Left forelimb (tissue), 1 donor: ENCODE measurements at regions not wholly inside any gene's neighbourhood (a gene's known extent, or its start where the extent isn't known, plus 50 kb on each side); places are given as distances from the start of the nearest gene placed in this dataset.

Experiments
- DNase-seq: peaks from one replicate; pipeline ENCODE4 v3.0.0-alpha.2; 2018; ENCODE audit warnings: low spot score

DNA sequence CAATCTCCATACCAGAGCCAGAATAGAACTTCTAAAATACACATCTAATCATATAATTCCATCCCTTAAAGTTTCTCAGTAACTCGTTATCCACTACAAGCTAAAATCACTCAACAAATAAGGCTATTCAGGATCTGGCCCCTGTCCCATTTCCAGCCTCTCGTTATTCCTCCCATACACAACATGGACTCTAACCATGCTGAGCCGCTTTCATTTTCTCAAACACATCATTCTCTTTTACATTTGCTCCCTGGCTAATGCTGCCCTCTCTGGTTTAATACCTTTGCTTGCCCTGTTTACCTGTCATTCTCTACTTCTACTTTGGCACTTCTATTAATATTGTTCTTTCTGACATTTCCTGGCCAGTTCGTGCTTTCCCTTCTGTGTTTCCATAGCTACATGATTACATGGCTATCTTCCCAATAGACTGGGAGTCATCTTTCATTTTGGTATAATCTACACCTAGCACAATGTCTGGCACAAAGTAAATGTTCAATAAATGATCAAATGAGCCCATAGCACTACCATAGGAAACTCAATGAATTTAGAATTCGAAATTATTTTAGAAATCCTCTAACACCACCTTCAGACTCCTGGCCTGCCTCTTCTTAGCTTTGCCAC, 163.6 kb upstream of the VRK2 start:
- no peak for DNase-seq

DNA sequence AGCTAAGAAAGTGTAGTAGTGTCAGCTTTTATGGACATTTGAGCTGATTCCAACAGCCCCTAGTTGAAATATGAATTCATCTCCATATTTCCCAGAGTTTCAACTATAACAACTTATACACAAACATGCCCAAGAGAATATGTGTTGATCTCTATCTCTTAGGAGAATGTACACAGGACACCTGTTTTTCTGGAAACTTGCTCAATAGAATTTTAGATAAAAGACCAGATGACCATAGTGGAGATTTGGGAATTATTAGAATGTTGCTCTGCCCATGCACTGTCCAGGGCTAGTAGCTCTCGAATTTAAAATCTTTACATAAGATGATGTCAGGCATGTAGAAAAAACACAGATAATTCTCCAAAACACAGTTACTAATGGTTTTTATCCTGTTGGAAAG, 162.3 kb upstream of the VRK2 start:
- DNase-seq: no peak

DNA sequence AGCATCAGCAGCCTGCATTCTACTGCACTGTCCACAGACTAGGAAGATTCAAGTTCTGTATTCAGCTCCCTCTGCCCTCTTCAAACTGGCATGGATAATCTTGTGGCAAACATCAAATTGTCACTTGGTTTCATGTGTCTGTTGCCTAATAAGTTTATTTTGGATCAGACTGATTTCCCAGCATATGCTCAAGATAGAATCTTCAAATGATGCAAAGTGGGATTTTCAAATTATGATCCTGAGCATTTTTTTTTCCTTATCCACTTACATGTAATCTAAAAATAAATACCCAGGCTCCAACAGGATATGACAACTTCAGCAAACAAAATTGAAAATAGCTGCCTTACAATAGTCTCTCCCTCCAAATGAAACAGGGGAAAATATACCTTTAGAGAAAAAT, 160.9 kb upstream of the VRK2 start:
- no peak for DNase-seq

DNA sequence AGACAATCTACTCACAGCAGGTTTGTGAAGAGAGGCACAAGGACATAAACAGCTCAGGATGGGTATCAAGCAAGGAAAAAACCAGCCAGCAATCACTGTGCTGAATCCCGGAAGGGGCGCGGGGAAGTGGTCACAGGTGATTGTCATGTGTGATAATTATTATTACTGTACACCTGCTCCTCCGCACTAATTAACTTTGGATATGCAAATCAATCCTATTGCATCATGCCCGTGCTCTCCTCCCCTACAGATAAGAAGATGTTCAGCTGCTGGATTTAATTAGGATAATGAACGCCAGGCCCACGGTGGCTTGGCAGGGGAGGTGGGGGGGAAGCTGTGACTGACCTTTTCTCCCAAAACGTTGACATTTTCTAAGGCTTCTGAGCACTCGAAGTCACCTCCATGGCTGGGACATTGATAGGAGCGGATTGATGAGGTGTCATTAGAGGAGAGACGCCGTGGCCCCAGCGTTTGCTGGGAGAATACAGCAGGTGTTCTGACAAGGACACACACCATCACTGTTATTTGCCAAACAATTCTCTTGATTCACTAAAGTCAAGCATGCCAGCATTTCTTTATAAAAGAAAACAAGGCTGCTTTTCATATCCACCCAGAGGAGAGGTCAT, 160.3 kb upstream of the VRK2 start:
- no peak for DNase-seq

DNA sequence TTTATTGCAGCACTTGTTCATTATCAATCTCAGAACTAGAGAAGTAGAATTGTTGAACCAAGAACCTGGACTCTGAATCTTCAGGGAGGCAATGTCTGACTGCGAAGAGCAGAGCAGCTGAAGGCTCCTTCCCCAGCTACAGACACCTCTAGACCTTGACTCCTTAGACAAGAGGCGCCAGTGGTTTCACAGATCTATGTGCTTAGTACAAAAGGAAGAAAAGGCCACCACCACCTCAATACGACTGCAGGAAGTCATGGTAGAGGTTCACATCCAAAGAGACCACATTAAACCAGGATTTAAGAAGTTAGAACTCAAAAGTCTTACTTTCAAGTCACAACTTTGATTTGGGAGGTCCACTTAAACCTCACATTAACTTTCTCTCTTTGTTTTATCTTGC, 158.1 kb upstream of the VRK2 start:
- DNase-seq: no peak

DNA sequence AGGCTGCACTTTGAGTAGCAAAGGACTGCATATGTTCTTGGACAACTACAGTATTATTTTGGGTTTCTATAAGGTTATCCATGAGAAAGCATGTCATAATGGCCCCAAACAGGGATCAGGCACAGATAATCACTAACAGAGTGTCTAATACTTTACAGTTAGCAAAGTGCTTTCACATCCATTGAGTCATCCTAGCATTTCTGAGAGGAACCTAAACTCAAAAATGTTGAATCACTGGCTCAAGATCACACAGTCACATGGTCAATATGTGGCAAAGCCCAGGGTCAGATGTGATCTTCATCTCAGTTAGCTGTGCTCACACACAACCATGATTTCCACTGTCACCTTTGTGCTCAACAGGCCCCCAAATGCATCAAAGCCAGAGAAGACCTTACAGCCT, 156.1 kb upstream of the VRK2 start:
- no peak for DNase-seq

DNA sequence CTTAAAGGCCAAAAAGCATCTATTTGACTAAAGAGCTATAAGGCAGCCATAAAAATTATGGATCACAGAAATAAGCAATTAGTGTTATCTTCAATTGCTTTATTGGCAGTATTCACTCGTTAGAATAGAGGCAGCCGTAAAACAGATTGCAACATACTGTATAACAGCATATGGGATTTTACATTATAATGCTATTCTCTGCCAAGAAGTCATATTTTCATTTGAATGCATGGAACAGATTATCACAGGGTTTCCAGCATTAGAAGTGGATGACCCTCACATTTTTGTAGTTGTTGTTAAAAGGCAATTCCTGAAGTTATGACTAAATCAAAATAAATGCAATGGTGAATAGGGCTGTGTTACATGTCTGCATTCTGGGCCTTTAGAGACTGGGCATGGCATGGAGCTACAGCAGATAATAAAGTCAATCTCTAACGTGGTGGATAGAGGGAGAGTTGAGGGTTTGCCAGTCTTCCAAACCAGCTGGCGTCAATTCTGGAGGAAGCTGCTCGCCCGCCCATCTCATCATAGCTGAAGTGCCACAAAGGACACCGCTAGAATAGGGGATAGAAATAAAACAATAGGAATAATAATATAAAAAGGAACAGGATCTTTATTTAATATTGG, 155.4 kb upstream of the VRK2 start:
- DNase-seq: no peak

DNA sequence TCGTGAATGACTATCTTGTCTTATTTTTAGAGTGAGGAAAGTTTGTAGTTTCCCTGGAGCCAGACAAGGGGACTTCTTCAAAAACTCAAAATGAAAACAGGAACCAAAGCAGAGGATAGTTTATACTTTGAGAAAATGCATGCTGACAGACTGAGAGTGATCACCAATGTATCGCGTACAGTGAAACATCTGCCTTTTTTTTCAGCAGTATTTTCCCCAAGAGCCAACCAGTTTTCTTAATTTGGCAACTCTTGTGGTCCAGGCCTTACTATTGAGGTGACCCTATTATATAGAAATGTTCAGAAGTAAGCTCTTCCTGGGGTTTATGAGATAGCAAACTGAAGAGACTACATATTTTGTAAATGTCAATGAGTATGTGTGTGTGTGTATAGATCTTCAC, 153.7 kb upstream of the VRK2 start:
- no peak for DNase-seq

DNA sequence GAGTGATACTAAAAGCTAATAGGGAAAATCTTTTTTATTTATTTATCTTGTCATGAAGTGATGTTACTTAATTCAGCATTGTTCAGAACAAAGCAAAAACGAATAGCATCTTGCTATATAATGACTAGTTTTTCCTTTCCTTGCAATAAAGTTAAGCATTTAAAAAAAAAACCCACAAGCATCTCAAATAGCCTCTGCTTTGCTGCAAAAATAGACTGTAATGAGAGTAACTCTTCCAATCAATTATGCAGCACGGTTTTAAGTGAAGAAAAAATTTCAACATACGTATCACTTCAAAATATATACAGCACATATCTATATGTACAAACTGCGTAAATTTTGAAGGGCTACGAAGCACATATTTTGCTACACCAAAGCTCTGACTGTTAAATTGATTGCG, 153.3 kb upstream of the VRK2 start:
- DNase-seq: no peak

DNA sequence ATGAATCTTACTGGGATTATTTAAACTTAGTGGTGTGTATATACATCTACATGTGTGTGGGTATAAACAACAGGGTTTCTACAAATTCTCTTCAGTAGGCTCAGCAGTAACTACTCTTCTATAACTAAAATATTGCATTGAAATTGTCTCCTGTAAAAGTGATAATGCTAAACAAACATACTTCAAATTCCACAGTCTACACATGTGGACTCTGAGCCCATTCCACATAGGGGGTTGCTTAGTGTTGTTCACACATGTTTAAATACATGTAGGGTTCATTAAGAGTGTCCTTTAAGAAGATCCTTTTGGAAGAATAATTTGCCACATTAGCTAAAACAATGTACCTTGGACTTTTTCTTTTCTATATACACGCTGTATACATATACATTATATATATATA, 152.8 kb upstream of the VRK2 start:
- no peak for DNase-seq

DNA sequence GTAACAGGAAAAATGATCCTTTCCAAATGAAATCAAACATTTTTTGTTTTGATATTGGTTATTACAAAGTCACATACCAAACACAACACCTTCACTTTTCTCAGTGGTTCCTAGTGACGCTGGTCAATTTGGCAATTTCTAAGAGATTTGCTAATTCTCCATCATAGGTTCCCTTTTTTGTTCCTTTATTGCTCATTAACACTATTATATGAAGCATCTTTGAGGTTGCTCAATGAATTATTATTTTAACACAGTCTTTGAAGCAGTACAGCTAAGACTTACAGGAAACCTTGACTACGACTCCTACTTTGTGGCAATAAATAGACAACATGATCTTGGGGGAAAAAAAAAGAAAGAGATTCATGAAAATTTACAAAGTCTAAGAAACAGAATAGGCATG, 152.2 kb upstream of the VRK2 start:
- no peak for DNase-seq

DNA sequence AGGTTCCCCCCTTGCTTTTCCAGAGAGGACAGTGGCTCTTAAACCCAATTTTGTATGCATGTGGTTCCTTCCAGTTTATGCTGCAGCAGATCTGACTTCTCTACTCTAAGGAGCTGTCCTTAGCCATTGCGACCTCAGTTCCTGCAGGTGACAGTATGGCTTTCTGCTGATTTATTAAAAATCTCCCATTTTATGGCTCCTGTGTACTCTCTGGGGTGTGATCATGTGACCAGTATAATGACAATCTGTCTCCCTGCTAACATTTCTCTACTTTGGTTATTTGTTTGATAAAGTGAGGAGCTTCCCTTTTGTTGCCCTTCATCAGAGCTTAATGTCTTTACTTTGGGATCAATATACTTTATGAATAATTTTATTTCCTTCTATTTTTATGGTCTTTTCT, 148.7 kb upstream of the VRK2 start:
- DNase-seq: no peak

DNA sequence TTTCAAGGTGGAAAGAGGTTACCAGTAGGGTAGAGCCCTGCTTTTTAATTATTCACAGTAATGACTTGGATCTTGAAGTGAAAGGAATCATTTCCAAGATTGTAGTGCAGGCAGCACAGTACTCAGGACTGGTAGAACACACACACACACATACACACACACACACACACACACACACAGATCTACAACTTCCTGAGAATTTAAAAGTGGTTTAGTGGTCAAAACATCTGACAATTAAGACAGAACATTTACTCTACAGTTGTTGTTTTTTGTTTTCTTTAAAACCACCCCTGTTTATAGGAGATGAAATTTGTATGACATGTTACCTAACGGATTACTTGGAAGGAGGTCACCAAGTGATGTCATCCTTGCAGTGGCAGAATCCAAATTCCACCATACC, 146.7 kb upstream of the VRK2 start:
- no peak for DNase-seq

DNA sequence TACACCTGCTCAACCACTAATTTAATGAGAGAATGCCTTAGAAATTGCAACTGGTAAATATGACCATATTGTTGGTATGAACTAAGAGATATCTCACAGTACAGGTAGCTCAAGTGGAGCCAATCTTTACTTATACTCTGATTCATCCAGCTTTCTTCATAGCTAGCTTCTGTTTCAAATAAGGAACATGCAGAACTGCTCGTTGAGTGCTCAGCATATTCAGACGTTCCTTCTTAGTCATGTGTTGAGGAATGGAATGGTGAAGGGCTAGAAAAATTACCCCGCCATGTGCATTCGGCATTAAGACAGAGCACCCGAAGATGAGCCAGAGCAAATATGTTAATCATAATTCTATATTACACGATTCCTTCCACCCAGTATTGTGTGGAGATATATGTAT, 144.0 kb upstream of the VRK2 start:
- DNase-seq: no peak

DNA sequence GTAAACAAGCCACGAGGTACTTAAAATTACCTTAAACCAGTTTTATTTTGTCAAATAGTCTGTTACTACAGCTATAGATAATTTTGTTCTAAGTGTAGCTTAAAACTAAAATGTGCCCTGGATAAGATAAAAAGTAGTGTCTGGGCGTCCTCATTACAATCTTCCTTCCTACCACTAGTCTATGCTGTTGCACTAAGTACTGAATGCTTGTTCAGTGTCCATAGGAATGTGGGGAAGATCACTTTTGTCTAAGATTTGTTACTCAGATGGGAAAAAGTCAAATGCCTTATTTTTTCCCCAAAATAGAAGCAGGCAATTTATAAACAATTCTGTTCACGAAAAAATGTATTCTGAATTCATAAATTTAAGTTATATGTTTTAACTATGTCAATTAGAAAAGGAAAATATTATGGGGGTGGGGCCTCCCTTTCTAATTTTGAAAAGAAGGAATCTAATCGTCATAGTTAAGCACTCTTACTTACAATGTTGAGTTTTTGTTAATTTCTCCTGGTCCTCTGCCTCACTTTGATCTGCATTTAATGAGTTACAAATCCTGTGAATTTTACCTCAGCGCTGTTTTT, 140.4 kb upstream of the VRK2 start:
- DNase-seq: no peak

DNA sequence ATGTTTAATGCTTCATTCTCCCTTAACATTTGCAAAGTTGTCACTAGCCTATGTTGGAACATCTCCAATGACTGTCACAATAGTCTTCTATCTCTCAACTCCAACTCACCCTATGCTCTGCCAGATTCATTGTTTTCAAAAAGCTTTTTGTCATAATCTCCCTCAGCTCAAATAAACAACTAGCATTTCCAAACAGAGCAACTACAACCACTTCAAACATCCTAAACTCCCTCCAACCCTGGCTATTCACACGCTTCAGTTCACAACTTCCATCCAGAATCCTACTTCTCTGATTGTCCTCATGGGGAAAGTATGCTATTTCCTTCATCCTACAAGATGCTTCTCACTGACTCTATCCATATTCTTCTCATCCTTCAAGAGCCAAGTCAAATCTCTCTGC, 139.2 kb upstream of the VRK2 start:
- no peak for DNase-seq

DNA sequence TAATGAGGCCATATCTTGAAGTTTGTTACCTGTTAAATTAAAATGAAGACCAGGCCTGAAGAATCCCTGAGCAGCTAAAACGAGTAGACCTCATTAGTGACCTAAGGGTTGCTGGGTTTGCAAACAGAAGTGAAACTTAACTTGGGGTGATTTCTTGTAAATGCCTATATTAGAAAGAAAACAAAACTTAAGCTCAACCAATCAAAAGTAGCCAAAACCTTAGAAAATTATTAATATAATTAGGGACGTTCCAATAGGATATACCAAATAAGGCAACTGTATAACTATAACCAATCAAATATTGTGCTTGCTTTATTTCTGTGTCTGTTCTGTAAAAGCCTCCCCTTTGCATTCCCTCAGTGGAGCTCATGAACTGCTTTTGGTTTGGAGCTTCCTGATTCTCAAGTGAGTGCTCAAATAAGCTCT, 137.9 kb upstream of the VRK2 start:
- no peak for DNase-seq

DNA sequence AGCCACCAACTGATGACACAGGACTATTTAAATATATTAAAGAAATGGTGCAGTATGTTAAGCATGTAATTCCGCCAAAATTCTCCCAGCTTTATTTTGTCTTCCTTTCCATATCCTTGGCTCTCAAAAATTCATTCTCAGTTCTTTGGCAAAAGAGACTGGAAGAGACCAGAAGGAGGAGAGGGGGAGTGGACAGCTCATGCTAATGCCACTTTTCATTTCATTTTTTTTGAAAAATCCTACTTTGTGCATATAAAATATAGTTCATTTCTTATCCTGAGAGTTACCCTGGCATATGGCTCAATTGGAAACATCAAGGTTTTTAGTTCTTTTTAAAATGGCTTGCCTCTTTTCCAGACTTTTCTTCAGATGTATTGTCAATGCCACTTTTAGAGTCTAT, 128.5 kb upstream of the VRK2 start:
- DNase-seq: no peak

DNA sequence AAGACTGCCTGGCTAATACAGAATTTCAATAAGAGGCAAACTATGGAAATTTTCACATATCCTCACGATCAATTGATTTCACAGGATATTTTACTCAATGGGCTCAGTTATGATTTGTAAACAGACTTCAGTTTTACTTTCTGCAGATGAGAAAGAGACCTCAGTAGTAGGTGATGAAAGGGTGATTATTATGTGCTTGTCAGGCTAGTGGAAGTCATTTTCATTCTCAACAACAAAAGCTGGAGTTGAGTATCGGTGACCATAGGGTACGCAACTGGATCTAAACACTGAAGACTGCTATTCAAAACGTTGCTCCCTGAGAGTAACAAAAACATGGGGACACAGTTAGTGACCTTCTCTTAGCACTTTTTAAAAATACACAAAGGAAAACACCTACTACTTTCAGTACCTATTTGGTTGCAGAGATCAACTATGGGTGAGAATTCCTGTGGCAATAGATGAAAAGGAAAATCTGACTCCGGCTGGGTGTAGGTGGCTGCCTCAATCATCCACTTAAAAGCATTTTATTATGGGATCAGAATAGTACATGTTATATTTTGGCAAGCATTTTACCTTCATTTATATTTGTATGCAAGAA, 126.2 kb upstream of the VRK2 start:
- DNase-seq: no peak

DNA sequence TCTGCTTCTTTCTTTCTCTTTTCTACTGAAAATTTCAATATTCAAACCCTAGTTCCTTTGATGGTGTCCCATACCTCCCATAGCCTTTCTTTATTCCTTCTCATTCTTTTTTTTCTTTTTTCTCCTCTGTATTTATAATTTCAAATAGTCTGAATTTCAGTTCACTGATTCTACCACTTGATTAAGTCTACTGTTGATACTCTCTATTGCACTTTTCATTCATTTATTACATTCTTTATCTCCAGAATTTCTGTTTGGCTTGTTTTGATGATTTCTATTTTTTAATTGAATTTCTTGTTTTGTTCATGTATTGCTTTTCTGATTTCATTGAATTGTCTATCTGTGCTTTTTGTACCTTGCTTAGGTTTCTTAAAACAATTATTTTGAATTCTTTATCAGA, 111.9 kb upstream of the VRK2 start:
- no peak for DNase-seq

DNA sequence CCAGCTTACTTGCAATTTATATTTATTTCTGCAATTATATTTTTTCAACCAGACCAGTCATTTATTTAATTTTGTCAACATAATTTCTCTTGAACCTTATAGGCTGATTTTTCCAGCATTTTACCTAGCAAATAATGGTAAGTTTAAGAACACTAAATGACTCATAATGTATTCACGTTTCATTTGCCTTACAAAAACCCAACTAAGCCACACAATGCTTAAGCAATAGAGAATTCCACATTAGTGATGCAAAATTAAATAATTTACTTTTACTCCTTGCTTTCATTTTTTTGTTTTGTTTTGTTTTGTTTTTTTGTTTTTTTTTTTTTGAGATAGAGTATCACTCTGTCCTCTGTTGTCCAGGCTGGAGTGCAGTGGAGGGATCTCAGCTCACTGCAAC, 110.4 kb upstream of the VRK2 start:
- no peak for DNase-seq

DNA sequence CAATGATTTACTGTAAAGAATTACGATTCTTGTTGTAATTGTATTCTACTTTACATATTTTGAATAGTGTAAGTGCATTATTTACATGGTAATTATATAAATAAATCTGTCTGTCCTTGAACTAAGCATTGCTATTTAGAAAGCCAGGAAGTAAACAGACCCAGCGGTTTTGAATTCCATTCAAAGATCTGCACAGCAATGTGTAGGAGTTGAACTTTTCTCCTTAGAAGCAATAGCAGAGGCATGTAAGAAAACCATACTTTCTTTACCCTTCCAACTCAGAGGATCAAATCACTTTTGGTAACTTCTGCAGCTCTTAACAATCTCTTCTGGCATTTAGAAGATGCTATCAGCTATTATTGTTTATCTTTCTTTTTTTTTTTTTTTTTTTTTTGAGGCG, 109.2 kb upstream of the VRK2 start:
- DNase-seq: no peak

DNA sequence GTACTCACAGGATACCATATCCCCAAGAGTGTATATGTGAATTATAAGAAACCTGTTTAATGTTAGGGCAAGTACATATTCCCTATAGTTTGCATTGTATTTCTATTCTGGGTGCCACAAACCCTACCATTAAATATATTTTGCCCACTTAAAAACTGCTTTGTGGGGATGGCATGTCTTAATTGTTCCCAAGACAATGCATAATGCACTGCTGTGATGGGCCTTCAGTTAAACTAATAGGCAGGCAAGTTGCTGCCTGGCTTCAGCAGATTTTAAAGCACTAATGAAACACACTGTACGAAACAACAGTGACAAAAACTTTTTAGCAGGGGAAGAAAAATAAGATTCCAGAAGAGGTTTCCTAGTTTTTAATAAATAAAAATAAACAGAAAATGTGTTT, 104.8 kb upstream of the VRK2 start:
- DNase-seq: no peak
